WTC11 (cell line): ENCODE measurements at regions not wholly inside any gene's neighbourhood (a gene's known extent, or its start where the extent isn't known, plus 50 kb on each side); places are given as distances from the start of the nearest gene placed in this dataset.

Experiments
- ATAC-seq: fragments of 200-7000 bp; cut with Tn5 transposase; 2 replicates; pipeline ENCODE4 v1.10.0; 2021; ENCODE audit warnings: mild to moderate bottlenecking, moderate library complexity
- CTCF ChIA-PET: fragments of 300-600 bp; sonication (Branson Sonifier 250); formaldehyde crosslinking; loops from one replicate; lab custom pipeline; 2021; ENCODE audit warnings: antibody characterized with exemption; lab: Charles Lee
- POLR2A ChIA-PET: fragments of 350-600 bp; sonication (Branson Sonifier 250); formaldehyde crosslinking; loops from one replicate; lab custom pipeline; 2021; ENCODE audit warnings: antibody characterized with exemption; lab: Charles Lee
- DNase-seq: peaks from one replicate; pipeline ENCODE4 v3.0.0; 2021; ENCODE audit warnings: low spot score
- H3K27ac Mint-ChIP-seq: 2 replicates; pipeline ENCODE4 v1.8.0; 2021; ENCODE audit warnings: mixed read lengths
- H3K27me3 Mint-ChIP-seq: 2 replicates; pipeline ENCODE4 v1.8.0; 2021; ENCODE audit warnings: low read depth, mild to moderate bottlenecking, moderate library complexity, mixed read lengths
- H3K36me3 Mint-ChIP-seq: 2 replicates; pipeline ENCODE4 v1.8.0; 2021; ENCODE audit warnings: mixed read lengths
- H3K4me1 Mint-ChIP-seq: 2 replicates; pipeline ENCODE4 v1.8.0; 2022; ENCODE audit warnings: mixed read lengths
- H3K4me3 Mint-ChIP-seq: 2 replicates; pipeline ENCODE4 v1.8.0; 2021; ENCODE audit warnings: mild to moderate bottlenecking, moderate library complexity, mixed read lengths
- H3K9me3 Mint-ChIP-seq: 2 replicates; pipeline ENCODE4 v1.8.0; 2021; ENCODE audit warnings: mixed read lengths
- ELF4 ChIP-seq: sonication (generic); formaldehyde crosslinking; IDR thresholded peaks from 2 replicates; pipeline ENCODE4 v1.8.1; 2022; ENCODE audit warnings: low read depth, mild to moderate bottlenecking, moderate library complexity, missing genetic modification reagents
- FOXK1 ChIP-seq: sonication (generic); formaldehyde crosslinking; IDR thresholded peaks from 2 replicates; pipeline ENCODE4 v1.8.0; 2022; ENCODE audit warnings: mild to moderate bottlenecking, moderate library complexity, missing genetic modification reagents
- KAT7 ChIP-seq: sonication (generic); formaldehyde crosslinking; IDR thresholded peaks from 2 replicates; pipeline ENCODE4 v1.8.1; 2023; ENCODE audit warnings: missing genetic modification reagents, mild to moderate bottlenecking, borderline replicate concordance
- NR1H2 ChIP-seq: sonication (generic); formaldehyde crosslinking; IDR thresholded peaks from 2 replicates; pipeline ENCODE4 v1.9.0; 2021; ENCODE audit warnings: mild to moderate bottlenecking, moderate library complexity, missing genetic modification reagents
- NR2C2 ChIP-seq: sonication (generic); formaldehyde crosslinking; IDR thresholded peaks from 2 replicates; pipeline ENCODE4 v1.8.0; 2022; ENCODE audit warnings: mild to moderate bottlenecking, missing genetic modification reagents
- SOX15 ChIP-seq: fragments of 250-450 bp; sonication (Bioruptor Pico); IDR thresholded peaks from 2 replicates; pipeline ENCODE4 v1.9.0; 2021; ENCODE audit warnings: mild to moderate bottlenecking
- TCF7 ChIP-seq: sonication (generic); formaldehyde crosslinking; IDR thresholded peaks from 2 replicates; pipeline ENCODE4 v1.8.0; 2022; ENCODE audit warnings: mild to moderate bottlenecking, low read depth, missing genetic modification reagents, moderate library complexity
- ZNF219 ChIP-seq: sonication (generic); formaldehyde crosslinking; IDR thresholded peaks from 2 replicates; pipeline ENCODE4 v1.8.0; 2023; ENCODE audit warnings: missing genetic modification reagents, mild to moderate bottlenecking, borderline replicate concordance
- ZNF317 ChIP-seq: sonication (generic); formaldehyde crosslinking; IDR thresholded peaks from 2 replicates; pipeline ENCODE4 v1.8.1; 2023; ENCODE audit warnings: low read depth, mild to moderate bottlenecking, moderate library complexity, missing genetic modification reagents, borderline replicate concordance
- TF ChIP-seq, protein P1 (sequence below): sonication (generic); formaldehyde crosslinking; IDR thresholded peaks from 2 replicates; pipeline ENCODE4 v1.8.1; 2022; ENCODE audit warnings: mild to moderate bottlenecking, moderate library complexity, missing genetic modification reagents
- TF ChIP-seq, protein P2 (sequence below): sonication (generic); formaldehyde crosslinking; IDR thresholded peaks from 2 replicates; pipeline ENCODE4 v1.8.0; 2022; ENCODE audit warnings: mild to moderate bottlenecking, missing genetic modification reagents
- TF ChIP-seq, protein P3 (sequence below): fragments of 250-450 bp; sonication (Bioruptor Pico); IDR thresholded peaks from 2 replicates; pipeline ENCODE4 v1.9.0; 2021; ENCODE audit warnings: moderate library complexity, mild to moderate bottlenecking, inconsistent platforms, borderline replicate concordance
- TF ChIP-seq, protein P4 (sequence below): sonication (generic); formaldehyde crosslinking; conservative IDR thresholded peaks from 2 replicates; pipeline ENCODE4 v1.8.1; 2023; ENCODE audit warnings: mild to moderate bottlenecking, low read depth, missing genetic modification reagents, moderate library complexity
- TF ChIP-seq, protein P5 (sequence below): fragments of 250-450 bp; sonication (Bioruptor Pico); IDR thresholded peaks from 2 replicates; pipeline ENCODE4 v2.1.2; 2022; ENCODE audit warnings: mild to moderate bottlenecking, moderate library complexity
- TF ChIP-seq, protein P6 (sequence below): sonication (generic); formaldehyde crosslinking; IDR thresholded peaks from 2 replicates; pipeline ENCODE4 v1.8.1; 2023; ENCODE audit warnings: mild to moderate bottlenecking, missing genetic modification reagents, moderate library complexity
- TF ChIP-seq, protein P7 (sequence below): sonication (generic); formaldehyde crosslinking; IDR thresholded peaks from 2 replicates; pipeline ENCODE4 v1.8.0; 2023; ENCODE audit warnings: missing genetic modification reagents, mild to moderate bottlenecking, borderline replicate concordance
- TF ChIP-seq, protein P8 (sequence below): sonication (generic); formaldehyde crosslinking; IDR thresholded peaks from 2 replicates; pipeline ENCODE4 v1.8.0; 2022; ENCODE audit warnings: mild to moderate bottlenecking, missing genetic modification reagents
- TF ChIP-seq, protein P9 (sequence below): fragments of 250-450 bp; sonication (Bioruptor Pico); IDR thresholded peaks from 2 replicates; pipeline ENCODE4 v1.9.0; 2021; ENCODE audit warnings: mild to moderate bottlenecking, borderline replicate concordance
- TF ChIP-seq, protein P10 (sequence below): sonication (generic); formaldehyde crosslinking; IDR thresholded peaks from 2 replicates; pipeline ENCODE4 v1.8.1; 2023; ENCODE audit warnings: mild to moderate bottlenecking, missing genetic modification reagents

DNA sequence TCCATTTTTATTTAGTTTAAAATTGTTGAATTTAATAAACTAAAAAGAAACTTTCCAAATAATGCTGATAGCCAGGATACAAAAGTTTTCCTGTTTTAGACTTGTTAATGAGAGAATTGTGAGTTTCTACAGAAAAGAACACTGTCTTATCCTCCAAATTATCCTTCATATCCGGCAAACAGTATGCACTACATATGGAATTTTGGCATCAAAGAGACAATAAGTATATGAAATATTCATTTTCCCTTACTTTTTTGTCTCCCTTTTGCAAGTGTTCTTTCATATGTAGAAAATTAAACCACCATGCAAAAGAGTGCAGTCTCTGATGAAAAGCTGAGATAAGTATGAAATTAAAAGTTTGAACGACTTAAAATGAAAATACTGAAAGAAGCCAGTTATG, 159.4 kb downstream of the UBE2E3 start:
- ATAC-seq (no peak), DNase-seq (no peak)
- H3K36me3 Mint-ChIP-seq, result no peaks in the 10 kb centered on the region; the same call in 1 of the 2 replicates
- peaks cover 6% of the 10 kb centered on the region for H3K9me3 Mint-ChIP-seq
- no peak overlapping the region for H3K4me3 Mint-ChIP-seq
- CTCF ChIA-PET, result no interaction called here
- no peaks in the 10 kb centered on the region for H3K27me3 Mint-ChIP-seq
- peaks cover 14% of the 10 kb centered on the region for H3K4me1 Mint-ChIP-seq
- no peak overlapping the region for H3K27ac Mint-ChIP-seq
- POLR2A ChIA-PET, result no interaction called here
- TF ChIP-seq, protein P1, sequence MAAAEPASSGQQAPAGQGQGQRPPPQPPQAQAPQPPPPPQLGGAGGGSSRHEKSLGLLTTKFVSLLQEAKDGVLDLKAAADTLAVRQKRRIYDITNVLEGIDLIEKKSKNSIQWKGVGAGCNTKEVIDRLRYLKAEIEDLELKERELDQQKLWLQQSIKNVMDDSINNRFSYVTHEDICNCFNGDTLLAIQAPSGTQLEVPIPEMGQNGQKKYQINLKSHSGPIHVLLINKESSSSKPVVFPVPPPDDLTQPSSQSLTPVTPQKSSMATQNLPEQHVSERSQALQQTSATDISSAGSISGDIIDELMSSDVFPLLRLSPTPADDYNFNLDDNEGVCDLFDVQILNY (CRISPR knock-in tag), result no peak
- TF ChIP-seq, protein P2, sequence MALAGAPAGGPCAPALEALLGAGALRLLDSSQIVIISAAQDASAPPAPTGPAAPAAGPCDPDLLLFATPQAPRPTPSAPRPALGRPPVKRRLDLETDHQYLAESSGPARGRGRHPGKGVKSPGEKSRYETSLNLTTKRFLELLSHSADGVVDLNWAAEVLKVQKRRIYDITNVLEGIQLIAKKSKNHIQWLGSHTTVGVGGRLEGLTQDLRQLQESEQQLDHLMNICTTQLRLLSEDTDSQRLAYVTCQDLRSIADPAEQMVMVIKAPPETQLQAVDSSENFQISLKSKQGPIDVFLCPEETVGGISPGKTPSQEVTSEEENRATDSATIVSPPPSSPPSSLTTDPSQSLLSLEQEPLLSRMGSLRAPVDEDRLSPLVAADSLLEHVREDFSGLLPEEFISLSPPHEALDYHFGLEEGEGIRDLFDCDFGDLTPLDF, result no peak
- TF ChIP-seq, protein P3, sequence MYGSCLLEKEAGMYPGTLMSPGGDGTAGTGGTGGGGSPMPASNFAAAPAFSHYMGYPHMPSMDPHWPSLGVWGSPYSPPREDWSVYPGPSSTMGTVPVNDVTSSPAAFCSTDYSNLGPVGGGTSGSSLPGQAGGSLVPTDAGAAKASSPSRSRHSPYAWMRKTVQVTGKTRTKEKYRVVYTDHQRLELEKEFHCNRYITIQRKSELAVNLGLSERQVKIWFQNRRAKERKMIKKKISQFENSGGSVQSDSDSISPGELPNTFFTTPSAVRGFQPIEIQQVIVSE (CRISPR knock-in tag), result no peak
- no peak for TF ChIP-seq FOXK1
- TF ChIP-seq, protein P4, sequence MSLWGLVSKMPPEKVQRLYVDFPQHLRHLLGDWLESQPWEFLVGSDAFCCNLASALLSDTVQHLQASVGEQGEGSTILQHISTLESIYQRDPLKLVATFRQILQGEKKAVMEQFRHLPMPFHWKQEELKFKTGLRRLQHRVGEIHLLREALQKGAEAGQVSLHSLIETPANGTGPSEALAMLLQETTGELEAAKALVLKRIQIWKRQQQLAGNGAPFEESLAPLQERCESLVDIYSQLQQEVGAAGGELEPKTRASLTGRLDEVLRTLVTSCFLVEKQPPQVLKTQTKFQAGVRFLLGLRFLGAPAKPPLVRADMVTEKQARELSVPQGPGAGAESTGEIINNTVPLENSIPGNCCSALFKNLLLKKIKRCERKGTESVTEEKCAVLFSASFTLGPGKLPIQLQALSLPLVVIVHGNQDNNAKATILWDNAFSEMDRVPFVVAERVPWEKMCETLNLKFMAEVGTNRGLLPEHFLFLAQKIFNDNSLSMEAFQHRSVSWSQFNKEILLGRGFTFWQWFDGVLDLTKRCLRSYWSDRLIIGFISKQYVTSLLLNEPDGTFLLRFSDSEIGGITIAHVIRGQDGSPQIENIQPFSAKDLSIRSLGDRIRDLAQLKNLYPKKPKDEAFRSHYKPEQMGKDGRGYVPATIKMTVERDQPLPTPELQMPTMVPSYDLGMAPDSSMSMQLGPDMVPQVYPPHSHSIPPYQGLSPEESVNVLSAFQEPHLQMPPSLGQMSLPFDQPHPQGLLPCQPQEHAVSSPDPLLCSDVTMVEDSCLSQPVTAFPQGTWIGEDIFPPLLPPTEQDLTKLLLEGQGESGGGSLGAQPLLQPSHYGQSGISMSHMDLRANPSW (CRISPR knock-in tag), result no peak
- no peak for TF ChIP-seq NR2C2 (CRISPR knock-in tag)
- TF ChIP-seq ZNF219 (CRISPR knock-in tag), result no peak
- TF ChIP-seq, protein P5, sequence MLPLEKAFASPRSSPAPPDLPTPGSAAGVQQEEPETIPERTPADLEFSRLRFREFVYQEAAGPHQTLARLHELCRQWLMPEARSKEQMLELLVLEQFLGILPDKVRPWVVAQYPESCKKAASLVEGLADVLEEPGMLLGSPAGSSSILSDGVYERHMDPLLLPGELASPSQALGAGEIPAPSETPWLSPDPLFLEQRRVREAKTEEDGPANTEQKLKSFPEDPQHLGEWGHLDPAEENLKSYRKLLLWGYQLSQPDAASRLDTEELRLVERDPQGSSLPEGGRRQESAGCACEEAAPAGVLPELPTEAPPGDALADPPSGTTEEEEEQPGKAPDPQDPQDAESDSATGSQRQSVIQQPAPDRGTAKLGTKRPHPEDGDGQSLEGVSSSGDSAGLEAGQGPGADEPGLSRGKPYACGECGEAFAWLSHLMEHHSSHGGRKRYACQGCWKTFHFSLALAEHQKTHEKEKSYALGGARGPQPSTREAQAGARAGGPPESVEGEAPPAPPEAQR (CRISPR knock-in tag), result no peak
- TF ChIP-seq, protein P6, sequence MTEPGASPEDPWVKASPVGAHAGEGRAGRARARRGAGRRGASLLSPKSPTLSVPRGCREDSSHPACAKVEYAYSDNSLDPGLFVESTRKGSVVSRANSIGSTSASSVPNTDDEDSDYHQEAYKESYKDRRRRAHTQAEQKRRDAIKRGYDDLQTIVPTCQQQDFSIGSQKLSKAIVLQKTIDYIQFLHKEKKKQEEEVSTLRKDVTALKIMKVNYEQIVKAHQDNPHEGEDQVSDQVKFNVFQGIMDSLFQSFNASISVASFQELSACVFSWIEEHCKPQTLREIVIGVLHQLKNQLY (CRISPR knock-in tag), result no peak
- TF ChIP-seq NR1H2 (CRISPR knock-in tag), result no peak
- no peak for TF ChIP-seq KAT7 (CRISPR knock-in tag)
- TF ChIP-seq, protein P7, sequence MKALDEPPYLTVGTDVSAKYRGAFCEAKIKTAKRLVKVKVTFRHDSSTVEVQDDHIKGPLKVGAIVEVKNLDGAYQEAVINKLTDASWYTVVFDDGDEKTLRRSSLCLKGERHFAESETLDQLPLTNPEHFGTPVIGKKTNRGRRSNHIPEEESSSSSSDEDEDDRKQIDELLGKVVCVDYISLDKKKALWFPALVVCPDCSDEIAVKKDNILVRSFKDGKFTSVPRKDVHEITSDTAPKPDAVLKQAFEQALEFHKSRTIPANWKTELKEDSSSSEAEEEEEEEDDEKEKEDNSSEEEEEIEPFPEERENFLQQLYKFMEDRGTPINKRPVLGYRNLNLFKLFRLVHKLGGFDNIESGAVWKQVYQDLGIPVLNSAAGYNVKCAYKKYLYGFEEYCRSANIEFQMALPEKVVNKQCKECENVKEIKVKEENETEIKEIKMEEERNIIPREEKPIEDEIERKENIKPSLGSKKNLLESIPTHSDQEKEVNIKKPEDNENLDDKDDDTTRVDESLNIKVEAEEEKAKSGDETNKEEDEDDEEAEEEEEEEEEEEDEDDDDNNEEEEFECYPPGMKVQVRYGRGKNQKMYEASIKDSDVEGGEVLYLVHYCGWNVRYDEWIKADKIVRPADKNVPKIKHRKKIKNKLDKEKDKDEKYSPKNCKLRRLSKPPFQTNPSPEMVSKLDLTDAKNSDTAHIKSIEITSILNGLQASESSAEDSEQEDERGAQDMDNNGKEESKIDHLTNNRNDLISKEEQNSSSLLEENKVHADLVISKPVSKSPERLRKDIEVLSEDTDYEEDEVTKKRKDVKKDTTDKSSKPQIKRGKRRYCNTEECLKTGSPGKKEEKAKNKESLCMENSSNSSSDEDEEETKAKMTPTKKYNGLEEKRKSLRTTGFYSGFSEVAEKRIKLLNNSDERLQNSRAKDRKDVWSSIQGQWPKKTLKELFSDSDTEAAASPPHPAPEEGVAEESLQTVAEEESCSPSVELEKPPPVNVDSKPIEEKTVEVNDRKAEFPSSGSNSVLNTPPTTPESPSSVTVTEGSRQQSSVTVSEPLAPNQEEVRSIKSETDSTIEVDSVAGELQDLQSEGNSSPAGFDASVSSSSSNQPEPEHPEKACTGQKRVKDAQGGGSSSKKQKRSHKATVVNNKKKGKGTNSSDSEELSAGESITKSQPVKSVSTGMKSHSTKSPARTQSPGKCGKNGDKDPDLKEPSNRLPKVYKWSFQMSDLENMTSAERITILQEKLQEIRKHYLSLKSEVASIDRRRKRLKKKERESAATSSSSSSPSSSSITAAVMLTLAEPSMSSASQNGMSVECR (CRISPR knock-in tag), result no peak
- TF ChIP-seq ELF4 (CRISPR knock-in tag), result no peak
- TF ChIP-seq, protein P8, sequence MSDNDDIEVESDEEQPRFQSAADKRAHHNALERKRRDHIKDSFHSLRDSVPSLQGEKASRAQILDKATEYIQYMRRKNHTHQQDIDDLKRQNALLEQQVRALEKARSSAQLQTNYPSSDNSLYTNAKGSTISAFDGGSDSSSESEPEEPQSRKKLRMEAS (CRISPR knock-in tag), result no peak
- no peak for TF ChIP-seq SOX15 (CRISPR knock-in tag)
- no peak for TF ChIP-seq TCF7 (CRISPR knock-in tag)
- TF ChIP-seq ZNF317 (CRISPR knock-in tag), result no peak
- TF ChIP-seq, protein P9, sequence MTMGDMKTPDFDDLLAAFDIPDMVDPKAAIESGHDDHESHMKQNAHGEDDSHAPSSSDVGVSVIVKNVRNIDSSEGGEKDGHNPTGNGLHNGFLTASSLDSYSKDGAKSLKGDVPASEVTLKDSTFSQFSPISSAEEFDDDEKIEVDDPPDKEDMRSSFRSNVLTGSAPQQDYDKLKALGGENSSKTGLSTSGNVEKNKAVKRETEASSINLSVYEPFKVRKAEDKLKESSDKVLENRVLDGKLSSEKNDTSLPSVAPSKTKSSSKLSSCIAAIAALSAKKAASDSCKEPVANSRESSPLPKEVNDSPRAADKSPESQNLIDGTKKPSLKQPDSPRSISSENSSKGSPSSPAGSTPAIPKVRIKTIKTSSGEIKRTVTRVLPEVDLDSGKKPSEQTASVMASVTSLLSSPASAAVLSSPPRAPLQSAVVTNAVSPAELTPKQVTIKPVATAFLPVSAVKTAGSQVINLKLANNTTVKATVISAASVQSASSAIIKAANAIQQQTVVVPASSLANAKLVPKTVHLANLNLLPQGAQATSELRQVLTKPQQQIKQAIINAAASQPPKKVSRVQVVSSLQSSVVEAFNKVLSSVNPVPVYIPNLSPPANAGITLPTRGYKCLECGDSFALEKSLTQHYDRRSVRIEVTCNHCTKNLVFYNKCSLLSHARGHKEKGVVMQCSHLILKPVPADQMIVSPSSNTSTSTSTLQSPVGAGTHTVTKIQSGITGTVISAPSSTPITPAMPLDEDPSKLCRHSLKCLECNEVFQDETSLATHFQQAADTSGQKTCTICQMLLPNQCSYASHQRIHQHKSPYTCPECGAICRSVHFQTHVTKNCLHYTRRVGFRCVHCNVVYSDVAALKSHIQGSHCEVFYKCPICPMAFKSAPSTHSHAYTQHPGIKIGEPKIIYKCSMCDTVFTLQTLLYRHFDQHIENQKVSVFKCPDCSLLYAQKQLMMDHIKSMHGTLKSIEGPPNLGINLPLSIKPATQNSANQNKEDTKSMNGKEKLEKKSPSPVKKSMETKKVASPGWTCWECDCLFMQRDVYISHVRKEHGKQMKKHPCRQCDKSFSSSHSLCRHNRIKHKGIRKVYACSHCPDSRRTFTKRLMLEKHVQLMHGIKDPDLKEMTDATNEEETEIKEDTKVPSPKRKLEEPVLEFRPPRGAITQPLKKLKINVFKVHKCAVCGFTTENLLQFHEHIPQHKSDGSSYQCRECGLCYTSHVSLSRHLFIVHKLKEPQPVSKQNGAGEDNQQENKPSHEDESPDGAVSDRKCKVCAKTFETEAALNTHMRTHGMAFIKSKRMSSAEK (CRISPR knock-in tag), result no peak
- TF ChIP-seq, protein P10, sequence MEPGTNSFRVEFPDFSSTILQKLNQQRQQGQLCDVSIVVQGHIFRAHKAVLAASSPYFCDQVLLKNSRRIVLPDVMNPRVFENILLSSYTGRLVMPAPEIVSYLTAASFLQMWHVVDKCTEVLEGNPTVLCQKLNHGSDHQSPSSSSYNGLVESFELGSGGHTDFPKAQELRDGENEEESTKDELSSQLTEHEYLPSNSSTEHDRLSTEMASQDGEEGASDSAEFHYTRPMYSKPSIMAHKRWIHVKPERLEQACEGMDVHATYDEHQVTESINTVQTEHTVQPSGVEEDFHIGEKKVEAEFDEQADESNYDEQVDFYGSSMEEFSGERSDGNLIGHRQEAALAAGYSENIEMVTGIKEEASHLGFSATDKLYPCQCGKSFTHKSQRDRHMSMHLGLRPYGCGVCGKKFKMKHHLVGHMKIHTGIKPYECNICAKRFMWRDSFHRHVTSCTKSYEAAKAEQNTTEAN, result no peak
